GM12872 (cell line): ENCODE measurements at regions not wholly inside any gene's neighbourhood (a gene's known extent, or its start where the extent isn't known, plus 50 kb on each side); places are given as distances from the start of the nearest gene placed in this dataset.

Experiments used
- TF ChIP-seq, protein P1 (sequence below): IDR thresholded peaks from 3 replicates; pipeline ENCODE4 v1.5.1; 2011; ENCODE audit warnings: low read depth, mild to moderate bottlenecking, low read length, moderate library complexity; ENCODE audit not compliant: insufficient read depth

DNA sequence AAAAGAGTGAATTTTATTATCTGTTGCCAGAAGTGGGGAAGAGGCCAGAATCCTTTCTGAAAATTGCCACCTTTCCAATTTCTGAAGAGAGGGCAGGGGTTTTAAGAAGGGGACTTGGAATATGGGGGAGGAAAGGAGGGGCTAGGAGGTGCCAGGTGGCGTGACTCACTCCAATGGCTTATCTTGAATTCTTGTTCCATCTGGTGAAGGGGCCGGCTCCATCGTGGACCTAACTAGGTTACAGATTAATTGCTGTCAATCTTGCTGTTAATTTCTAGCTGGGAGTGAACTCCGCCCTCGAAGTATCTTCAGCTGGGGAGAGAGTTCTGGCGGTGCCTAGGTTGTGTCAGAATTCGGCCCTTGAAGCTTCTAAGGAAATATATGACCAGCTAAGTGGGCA is 138.7 kb downstream of the YTHDC2 start:
- TF ChIP-seq, protein P1, sequence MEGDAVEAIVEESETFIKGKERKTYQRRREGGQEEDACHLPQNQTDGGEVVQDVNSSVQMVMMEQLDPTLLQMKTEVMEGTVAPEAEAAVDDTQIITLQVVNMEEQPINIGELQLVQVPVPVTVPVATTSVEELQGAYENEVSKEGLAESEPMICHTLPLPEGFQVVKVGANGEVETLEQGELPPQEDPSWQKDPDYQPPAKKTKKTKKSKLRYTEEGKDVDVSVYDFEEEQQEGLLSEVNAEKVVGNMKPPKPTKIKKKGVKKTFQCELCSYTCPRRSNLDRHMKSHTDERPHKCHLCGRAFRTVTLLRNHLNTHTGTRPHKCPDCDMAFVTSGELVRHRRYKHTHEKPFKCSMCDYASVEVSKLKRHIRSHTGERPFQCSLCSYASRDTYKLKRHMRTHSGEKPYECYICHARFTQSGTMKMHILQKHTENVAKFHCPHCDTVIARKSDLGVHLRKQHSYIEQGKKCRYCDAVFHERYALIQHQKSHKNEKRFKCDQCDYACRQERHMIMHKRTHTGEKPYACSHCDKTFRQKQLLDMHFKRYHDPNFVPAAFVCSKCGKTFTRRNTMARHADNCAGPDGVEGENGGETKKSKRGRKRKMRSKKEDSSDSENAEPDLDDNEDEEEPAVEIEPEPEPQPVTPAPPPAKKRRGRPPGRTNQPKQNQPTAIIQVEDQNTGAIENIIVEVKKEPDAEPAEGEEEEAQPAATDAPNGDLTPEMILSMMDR: no peak

DNA sequence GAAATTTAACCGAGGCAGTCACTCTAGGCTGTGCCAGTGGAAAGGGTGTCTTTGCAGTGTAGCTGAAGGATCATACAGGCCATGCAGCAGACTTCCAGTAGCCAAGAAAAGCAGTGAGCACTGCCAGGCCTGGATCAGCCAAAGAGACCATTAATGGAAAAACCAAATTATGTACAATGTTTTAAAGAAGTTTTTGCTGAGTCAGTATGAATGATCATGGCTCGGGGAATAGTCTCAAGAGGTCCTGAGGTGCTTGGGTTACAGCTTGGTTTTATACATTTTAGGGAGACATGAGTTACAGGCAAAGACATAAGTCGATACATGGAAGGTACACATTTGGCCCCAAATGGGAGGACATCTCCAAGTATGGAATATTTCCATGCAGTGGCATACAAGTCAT is 141.3 kb downstream of the YTHDC2 start:
- TF ChIP-seq, protein P1: no peak

DNA sequence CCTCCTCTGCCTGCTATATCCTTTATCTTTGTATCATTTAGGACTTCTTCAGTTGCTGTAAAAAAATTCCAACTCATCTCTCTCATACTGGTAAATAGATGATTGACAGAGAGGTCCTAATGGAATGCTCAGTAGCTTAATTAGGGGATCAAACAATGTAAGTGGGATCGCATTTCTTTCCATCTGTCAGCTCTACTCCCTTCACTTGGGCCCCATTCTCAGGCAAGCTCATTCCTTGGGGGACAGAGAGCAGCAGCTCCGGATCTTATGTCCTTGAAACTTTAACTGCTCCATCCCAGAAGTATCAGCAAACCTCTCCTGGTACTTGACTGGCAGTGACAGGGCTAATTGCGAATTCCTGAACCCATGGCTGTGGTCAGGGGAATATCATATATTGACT is 146.7 kb downstream of the YTHDC2 start:
- TF ChIP-seq, protein P1: no peak

DNA sequence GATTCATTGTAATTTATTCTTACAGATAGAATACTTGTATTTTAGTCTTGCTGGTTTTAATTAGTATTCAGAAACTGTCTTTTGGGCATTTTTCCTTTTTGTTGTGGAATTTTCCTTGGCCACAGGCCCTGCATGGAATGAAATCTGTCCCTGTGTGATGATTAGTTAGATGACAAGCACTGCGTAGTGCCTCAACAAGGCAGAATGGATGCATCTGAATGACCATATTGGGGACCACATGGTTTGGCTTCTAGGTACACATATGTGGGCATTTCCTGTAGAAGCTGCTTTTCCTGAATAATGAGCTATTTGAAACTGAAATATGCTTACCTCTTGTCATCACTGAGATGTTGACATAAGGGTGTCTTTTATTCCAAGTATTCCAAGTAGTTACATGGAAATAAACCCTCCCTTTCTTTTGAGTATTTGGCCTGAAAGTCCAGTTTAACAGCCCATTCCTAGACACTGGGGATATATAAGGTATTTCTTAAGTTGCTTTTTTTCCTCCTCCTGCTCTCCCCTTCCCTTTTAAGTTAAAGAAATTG is 147.3 kb downstream of the YTHDC2 start:
- TF ChIP-seq, protein P1: no peak

DNA sequence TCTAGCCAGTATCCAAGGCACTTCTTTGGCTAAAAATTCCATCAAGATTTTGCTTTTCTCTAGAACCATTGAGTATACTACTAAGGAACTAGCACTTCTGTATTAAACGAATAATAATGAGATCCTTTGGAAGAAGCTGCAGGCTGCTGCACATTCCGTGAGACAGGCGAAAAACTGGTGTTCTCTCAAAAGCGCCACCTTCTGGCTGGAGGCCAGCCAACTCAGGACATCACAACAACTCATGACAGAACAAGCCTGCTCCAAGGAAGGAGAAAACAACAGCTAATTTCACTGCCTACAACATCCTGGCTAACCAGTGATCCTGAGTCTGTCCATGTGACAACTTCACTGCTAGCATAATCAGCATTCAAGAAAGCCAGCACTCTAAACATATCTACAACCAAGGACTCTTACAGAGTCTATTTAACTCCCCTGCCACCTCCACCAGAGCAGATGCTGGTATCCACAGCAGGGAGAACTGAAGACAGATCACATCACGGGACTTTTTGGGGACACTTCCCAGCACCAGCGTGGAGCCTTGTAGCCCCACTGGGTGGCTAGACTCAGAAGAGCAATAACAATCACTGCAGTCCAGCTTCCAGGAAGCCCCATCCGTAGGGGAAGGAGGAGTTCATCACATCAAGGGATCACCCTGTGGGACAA is 150.5 kb downstream of the YTHDC2 start:
- TF ChIP-seq, protein P1: peak; percentile 70

DNA sequence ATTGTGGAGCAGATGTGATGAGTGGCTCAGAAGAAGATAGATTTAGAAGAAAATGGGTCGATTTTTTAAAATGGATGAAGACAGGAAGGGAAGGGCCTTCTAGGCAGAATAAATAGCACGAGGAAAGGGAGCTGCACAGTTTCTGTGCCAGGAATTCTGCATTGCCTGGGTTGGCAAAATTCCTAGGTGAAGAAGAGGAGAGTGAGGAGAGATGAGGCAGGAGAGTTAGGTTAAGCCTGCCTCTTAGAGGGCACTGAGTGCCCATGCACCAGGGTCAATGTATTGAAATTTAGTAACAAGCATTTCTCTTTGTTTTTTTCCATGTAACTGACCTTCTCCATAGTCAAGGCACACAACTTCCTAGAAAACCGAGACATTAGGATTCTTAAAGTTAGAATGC is 159.5 kb downstream of the YTHDC2 start:
- TF ChIP-seq, protein P1: no peak

DNA sequence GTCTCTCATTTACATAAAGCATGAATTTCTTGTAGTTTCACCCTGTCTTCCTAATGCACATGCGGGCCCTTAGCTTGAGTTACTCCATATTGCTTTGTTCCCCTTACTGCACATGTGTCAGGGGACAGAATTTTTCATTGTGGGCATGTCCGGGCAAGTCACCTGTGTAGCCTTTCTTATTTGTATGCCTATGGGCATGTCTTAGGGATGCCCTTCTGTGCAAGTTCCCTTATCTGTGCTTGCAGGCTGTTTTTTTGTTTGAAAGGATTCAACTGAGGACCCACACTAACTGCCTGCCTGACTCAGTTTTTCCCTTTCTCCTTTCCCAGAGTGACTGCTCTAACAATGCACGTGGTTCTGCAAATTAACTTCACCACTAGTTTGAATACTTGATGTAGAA is 161.7 kb downstream of the YTHDC2 start:
- TF ChIP-seq, protein P1: no peak

DNA sequence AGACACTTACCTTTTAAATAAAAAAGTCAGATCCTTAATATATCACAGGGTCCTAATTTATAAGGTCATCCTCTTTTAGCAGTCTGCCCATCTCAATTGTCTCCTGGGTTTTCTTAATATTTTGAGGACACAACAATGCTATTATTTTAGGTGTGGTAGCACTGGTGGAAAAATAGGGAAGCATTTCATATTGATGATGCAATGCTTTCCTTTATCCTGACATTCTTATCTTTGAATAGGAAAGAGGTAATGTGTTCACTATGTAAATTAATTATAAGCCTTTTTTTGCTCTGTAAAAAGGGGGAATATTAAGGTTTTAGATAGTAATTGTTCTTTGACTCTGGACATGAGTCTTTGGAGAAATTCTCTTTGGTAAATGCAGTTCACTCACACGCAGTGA is 164.7 kb downstream of the YTHDC2 start:
- TF ChIP-seq, protein P1: no peak
